K562 (cell line): ENCODE measurements at regions not wholly inside any gene's neighbourhood (a gene's known extent, or its start where the extent isn't known, plus 50 kb on each side); places are given as distances from the start of the nearest gene placed in this dataset.

Source experiments
- BHLHE40 ChIP-seq: IDR thresholded peaks from 2 replicates; pipeline ENCODE4 v1.6.1; 2011; ENCODE audit warnings: low read length, improper control_type of control experiment
- GTF2F1 ChIP-seq: IDR thresholded peaks from 2 replicates; pipeline ENCODE4 v1.6.1; 2011; ENCODE audit warnings: low read depth, low read length, improper control_type of control experiment
- JUNB ChIP-seq: fragments of 450-650 bp; formaldehyde crosslinking; conservative IDR thresholded peaks from 2 replicates; pipeline ENCODE4 v1.4.0; 2020; ENCODE audit warnings: mild to moderate bottlenecking
- MTA2 ChIP-seq: fragments of 450-650 bp; IDR thresholded peaks from 2 replicates; pipeline ENCODE4 v1.6.1; 2016; ENCODE audit warnings: low read depth
- PBX2 ChIP-seq, 2 experiments: IDR thresholded peaks in 1 of 2; conservative IDR thresholded peaks in 1 of 2; 2 replicates each; pipeline ENCODE4 v1.6.1; 2016; ENCODE audit warnings: low read depth in 2 of 2, mild to moderate bottlenecking in 1 of 2, missing compliant biosample characterization in 1 of 2, missing genetic modification characterization in 1 of 2, moderate library complexity in 1 of 2
- SMAD3 ChIP-seq: fragments of 450-650 bp; formaldehyde crosslinking; conservative IDR thresholded peaks from 2 replicates; pipeline ENCODE4 v1.4.0; 2020; ENCODE audit warnings: mild to moderate bottlenecking
- SRSF9 ChIP-seq: fragments of 200-400 bp; formaldehyde crosslinking; IDR thresholded peaks from 2 replicates; pipeline ENCODE4 v1.6.1; 2017; ENCODE audit warnings: low read depth, low read length, borderline replicate concordance
- TCF7 ChIP-seq: sonication (generic); IDR thresholded peaks from 2 replicates; pipeline ENCODE4 v1.6.1; 2016; ENCODE audit warnings: antibody characterized with exemption, borderline replicate concordance
- ZNF431 ChIP-seq: sonication (generic); formaldehyde crosslinking; IDR thresholded peaks from 2 replicates; pipeline ENCODE4 v1.8.0; 2022; ENCODE audit warnings: mild to moderate bottlenecking, missing genetic modification reagents
- ZNF449 ChIP-seq: fragments of 250-450 bp; sonication (Bioruptor Pico); IDR thresholded peaks from 2 replicates; pipeline ENCODE4 v1.8.0; 2022; ENCODE audit warnings: moderate library complexity, mild to moderate bottlenecking, inconsistent platforms
- TF ChIP-seq, protein P1 (sequence below), 3 experiments: IDR thresholded peaks in 2 of 3; conservative IDR thresholded peaks in 1 of 3; 2 replicates each; pipeline ENCODE4 v1.5.1; 2011 to 2012; ENCODE audit warnings: low read length in 3 of 3, mild to moderate bottlenecking in 3 of 3, control low read depth in 2 of 3, improper control_type of control experiment in 1 of 3, inconsistent platforms in 1 of 3, low read depth in 1 of 3, mixed read lengths in 1 of 3, moderate library complexity in 1 of 3; ENCODE audit not compliant: insufficient read depth in 2 of 3

GRCh38 chr17:79159926-79160325 is 85.3 kb downstream of the ENGASE start:
- no peak for TF ChIP-seq JUNB (CRISPR knock-in tag)
- no peak for TF ChIP-seq PBX2 (CRISPR knock-in tag; IDR thresholded peaks at IDR 0.05; ENCODE audit: low read depth)
- TF ChIP-seq PBX2 (tag; conservative IDR thresholded peaks at IDR 0.05; ENCODE audit: low read depth): no peak
- TF ChIP-seq ZNF431 (CRISPR knock-in tag): no peak
- no peak for TF ChIP-seq GTF2F1
- TF ChIP-seq TCF7: no peak
- TF ChIP-seq BHLHE40: no peak
- no peak for TF ChIP-seq MTA2
- TF ChIP-seq, protein P1, sequence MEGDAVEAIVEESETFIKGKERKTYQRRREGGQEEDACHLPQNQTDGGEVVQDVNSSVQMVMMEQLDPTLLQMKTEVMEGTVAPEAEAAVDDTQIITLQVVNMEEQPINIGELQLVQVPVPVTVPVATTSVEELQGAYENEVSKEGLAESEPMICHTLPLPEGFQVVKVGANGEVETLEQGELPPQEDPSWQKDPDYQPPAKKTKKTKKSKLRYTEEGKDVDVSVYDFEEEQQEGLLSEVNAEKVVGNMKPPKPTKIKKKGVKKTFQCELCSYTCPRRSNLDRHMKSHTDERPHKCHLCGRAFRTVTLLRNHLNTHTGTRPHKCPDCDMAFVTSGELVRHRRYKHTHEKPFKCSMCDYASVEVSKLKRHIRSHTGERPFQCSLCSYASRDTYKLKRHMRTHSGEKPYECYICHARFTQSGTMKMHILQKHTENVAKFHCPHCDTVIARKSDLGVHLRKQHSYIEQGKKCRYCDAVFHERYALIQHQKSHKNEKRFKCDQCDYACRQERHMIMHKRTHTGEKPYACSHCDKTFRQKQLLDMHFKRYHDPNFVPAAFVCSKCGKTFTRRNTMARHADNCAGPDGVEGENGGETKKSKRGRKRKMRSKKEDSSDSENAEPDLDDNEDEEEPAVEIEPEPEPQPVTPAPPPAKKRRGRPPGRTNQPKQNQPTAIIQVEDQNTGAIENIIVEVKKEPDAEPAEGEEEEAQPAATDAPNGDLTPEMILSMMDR (IDR thresholded peaks at IDR 0.05 in 2 of 3, conservative IDR thresholded peaks at IDR 0.05 in 1 of 3; ENCODE audit: insufficient read depth in 2 of 3, low read depth in 1 of 3, low read length in 3 of 3): no peak
- TF ChIP-seq ZNF449 (CRISPR knock-in tag): no peak
- no peak for TF ChIP-seq SMAD3 (CRISPR knock-in tag)
- no peak for TF ChIP-seq SRSF9
